Vagina (tissue), 2 donors: ENCODE measurements at regions not wholly inside any gene's neighbourhood (a gene's known extent, or its start where the extent isn't known, plus 50 kb on each side); places are given as distances from the start of the nearest gene placed in this dataset.

ENCODE experiments used
- DNase-seq, 2 donors: peaks; one replicate each; pipeline ENCODE4 v3.0.0-alpha.2; 2017; ENCODE audit errors: extremely low spot score in 2 of 2
- H3K27ac ChIP-seq: fragments of 200-600 bp; sonication (generic); one replicate; pipeline ENCODE4 v1.5.1; 2019
- H3K27me3 ChIP-seq: fragments of 200-600 bp; sonication (generic); one replicate; pipeline ENCODE4 v1.5.1; 2019
- H3K36me3 ChIP-seq, 2 donors: fragments of 200-600 bp; sonication (generic); one replicate each; pipeline ENCODE4 v1.5.1; 2017 to 2019
- H3K4me1 ChIP-seq: fragments of 200-600 bp; sonication (generic); one replicate; pipeline ENCODE4 v1.5.1; 2019
- H3K4me3 ChIP-seq, 2 donors: fragments of 200-600 bp; sonication (generic); 1 replicate in 1 of 2; 2 replicates in 1 of 2; pipeline ENCODE4 v1.5.1; 2016 to 2019
- H3K9me3 ChIP-seq: fragments of 200-600 bp; sonication (generic); one replicate; pipeline ENCODE4 v1.5.1; 2019
- CTCF ChIP-seq, 3 experiments: fragments of 450-650 bp in 2 of 3; fragments of 200-600 bp in 1 of 3; sonication (generic) in 1 of 3; IDR thresholded peaks; one replicate each; pipeline ENCODE4 v1.5.1; 2017 to 2019; ENCODE audit warnings: antibody characterized with exemption in 3 of 3, mild to moderate bottlenecking in 2 of 3, moderate library complexity in 2 of 3
- POLR2A ChIP-seq, 2 donors: fragments of 450-650 bp; IDR thresholded peaks; one replicate each; pipeline ENCODE4 v1.6.1; 2017; ENCODE audit warnings: antibody characterized with exemption in 2 of 2, mild to moderate bottlenecking in 2 of 2, moderate library complexity in 2 of 2
- POLR2AphosphoS5 ChIP-seq, 2 donors: sonication (generic); formaldehyde crosslinking; IDR thresholded peaks; one replicate each; pipeline ENCODE4 v1.9.0; 2017; ENCODE audit warnings: antibody characterized with exemption in 2 of 2, mild to moderate bottlenecking in 2 of 2, low read depth in 1 of 2; ENCODE audit not compliant: insufficient read depth in 1 of 2
- intact Hi-C: fragments of 100-400 bp; cut with DNase I; formaldehyde crosslinking; loops from one replicate; pipeline ENCODE4 v1.15.1; 2023

GRCh38 chrX:39248330-39248729 lies 447.1 kb downstream of the MID1IP1 start:
- no peak for DNase-seq
- no peak overlapping the region for H3K4me3 ChIP-seq
- no peaks in the 10 kb centered on the region for H3K9me3 ChIP-seq
- intact Hi-C loops = no loop called here
- no peaks in the 10 kb centered on the region for H3K36me3 ChIP-seq
- no peak overlapping the region for H3K27ac ChIP-seq
- no peaks in the 10 kb centered on the region for H3K27me3 ChIP-seq
- no peaks in the 10 kb centered on the region for H3K4me1 ChIP-seq
- TF ChIP-seq POLR2AphosphoS5 (IDR thresholded peaks at IDR 0.05; ENCODE audit: insufficient read depth in 1 of 2, low read depth in 1 of 2) = no peak
- TF ChIP-seq POLR2A (IDR thresholded peaks at IDR 0.05) = no peak
- no peak for TF ChIP-seq CTCF (IDR thresholded peaks at IDR 0.05)

GRCh38 chrX:39249999-39250398 lies 448.7 kb downstream of the MID1IP1 start:
- Histone ChIP-seq H3K4me1 (no peaks in the 10 kb centered on the region), H3K27me3 (no peaks in the 10 kb centered on the region), H3K36me3 (no peaks in the 10 kb centered on the region), H3K4me3 (no peak overlapping the region), H3K9me3 (no peaks in the 10 kb centered on the region), H3K27ac (no peak overlapping the region)
- DNase-seq = no peak
- intact Hi-C loops = no loop called here
- TF ChIP-seq POLR2A (IDR thresholded peaks at IDR 0.05) (no peak), POLR2AphosphoS5 (IDR thresholded peaks at IDR 0.05; ENCODE audit: insufficient read depth in 1 of 2, low read depth in 1 of 2) (no peak), CTCF (IDR thresholded peaks at IDR 0.05) (no peak)

- DNase-seq = no peak
- no peaks in the 10 kb centered on the region for H3K27me3 ChIP-seq
- H3K4me1 ChIP-seq = no peaks in the 10 kb centered on the region
- no peaks in the 10 kb centered on the region for H3K9me3 ChIP-seq
- no peak overlapping the region for H3K27ac ChIP-seq
- TF ChIP-seq CTCF (IDR thresholded peaks at IDR 0.05) = no peak
- TF ChIP-seq POLR2A (IDR thresholded peaks at IDR 0.05) = no peak
- TF ChIP-seq POLR2AphosphoS5 (IDR thresholded peaks at IDR 0.05; ENCODE audit: insufficient read depth in 1 of 2, low read depth in 1 of 2) = no peak
- no peak overlapping the region for H3K4me3 ChIP-seq
- H3K36me3 ChIP-seq = no peaks in the 10 kb centered on the region
- intact Hi-C loops = no loop called here
These were observed 450.7 kb downstream of the MID1IP1 start for GRCh38 chrX:39251995-39252394.

GRCh38 chrX:39253551-39253950 lies 452.3 kb downstream of the MID1IP1 start:
- H3K9me3 ChIP-seq = no peaks in the 10 kb centered on the region
- no peak for DNase-seq
- H3K36me3 ChIP-seq = no peaks in the 10 kb centered on the region
- H3K4me3 ChIP-seq = no peak overlapping the region
- no peaks in the 10 kb centered on the region for H3K27me3 ChIP-seq
- no peak overlapping the region for H3K27ac ChIP-seq
- no peaks in the 10 kb centered on the region for H3K4me1 ChIP-seq
- no peak for TF ChIP-seq CTCF (IDR thresholded peaks at IDR 0.05)
- no peak for TF ChIP-seq POLR2A (IDR thresholded peaks at IDR 0.05)
- no peak for TF ChIP-seq POLR2AphosphoS5 (IDR thresholded peaks at IDR 0.05; ENCODE audit: insufficient read depth in 1 of 2, low read depth in 1 of 2)
- intact Hi-C loops = no loop called here

GRCh38 chrX:39258331-39258730 lies 457.1 kb downstream of the MID1IP1 start:
- TF ChIP-seq POLR2AphosphoS5 (IDR thresholded peaks at IDR 0.05; ENCODE audit: insufficient read depth in 1 of 2, low read depth in 1 of 2) (no peak), CTCF (IDR thresholded peaks at IDR 0.05) (no peak)
- no peak for DNase-seq
- Histone ChIP-seq H3K4me3 (no peak overlapping the region), H3K9me3 (no peaks in the 10 kb centered on the region), H3K4me1 (no peaks in the 10 kb centered on the region), H3K27ac (no peak overlapping the region), H3K27me3 (no peaks in the 10 kb centered on the region), H3K36me3 (no peaks in the 10 kb centered on the region)
- intact Hi-C loops = no loop called here
